Activated naive CD4-positive, alpha-beta T cell (primary cell): ENCODE measurements at regions not wholly inside any gene's neighbourhood (a gene's known extent, or its start where the extent isn't known, plus 50 kb on each side); places are given as distances from the start of the nearest gene placed in this dataset.

Experiments
- DNase-seq, 4 experiments: peaks; one replicate each; lab custom pipeline; 2025; lab: John Stamatoyannopoulos, UW

DNA sequence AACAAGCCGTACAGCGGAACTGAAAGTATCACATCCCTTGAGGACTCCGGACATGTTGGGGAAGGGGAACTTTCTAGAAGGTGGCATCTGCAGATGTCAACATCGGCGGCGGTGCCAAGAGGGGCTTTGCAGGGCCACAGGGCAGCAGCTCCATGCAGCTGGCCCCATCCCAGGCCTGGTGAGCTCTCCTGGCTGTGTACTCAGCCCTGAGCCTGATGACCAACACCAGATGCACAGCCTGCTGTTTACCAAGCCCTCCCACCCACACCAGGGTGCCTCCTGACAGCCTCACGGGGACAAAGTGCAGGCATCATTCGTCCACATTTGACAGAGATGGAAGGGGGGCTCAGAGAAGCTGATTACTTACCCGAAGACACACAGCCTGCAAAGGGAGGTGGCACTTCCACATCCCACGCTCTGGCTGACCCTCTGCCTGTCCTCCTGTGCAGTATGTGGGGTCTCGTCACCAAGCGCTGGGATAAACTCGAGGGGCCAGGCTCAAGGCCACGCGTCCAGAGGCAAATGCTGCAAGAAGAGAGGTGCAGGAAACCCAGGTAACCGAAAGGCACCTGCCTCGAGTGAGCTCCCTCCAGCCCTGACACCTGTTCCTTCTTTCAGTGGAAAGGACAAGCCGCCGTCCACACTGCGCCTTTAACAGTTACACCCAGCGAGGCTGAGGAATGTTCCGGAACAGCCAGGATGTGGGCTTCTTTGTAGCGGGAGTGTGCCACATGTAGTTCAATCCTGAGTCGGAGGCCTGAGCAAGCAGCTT, 69.0 kb upstream of the ASAP2 start:
- no peak for DNase-seq

DNA sequence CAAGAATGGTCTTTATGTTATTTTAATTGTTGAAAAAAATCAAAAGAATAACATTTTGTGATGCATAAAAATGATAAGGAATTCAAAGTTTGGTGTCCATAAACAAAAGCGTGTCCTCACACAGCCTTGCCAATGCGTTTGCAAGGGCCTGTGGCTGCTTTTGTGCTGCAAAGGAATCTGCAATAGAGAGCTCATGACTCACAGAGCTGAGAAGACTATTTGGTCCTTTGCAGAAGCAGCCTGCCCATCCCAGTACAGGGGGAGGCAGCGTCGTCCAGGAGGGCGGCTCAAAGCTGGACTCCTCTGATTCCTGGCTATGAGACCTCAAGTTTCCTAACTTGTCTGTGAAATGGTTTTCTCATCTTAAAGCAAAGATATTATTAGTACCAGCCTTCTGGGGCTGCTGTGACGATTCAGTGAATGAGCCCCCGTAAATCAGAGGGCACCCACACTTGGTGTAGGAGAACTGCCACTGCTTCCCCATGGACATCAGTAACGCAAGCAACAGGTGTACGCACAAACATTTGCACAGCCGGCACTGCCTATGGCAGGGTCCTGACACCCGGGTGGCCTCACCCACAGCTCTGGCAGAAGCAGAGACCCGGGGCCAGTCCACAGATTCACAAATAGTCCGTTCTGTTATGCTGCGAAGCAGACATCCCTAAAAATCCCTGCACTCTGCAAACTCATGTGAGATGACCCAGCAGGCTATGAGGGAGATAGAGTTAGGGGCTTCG, 70.6 kb upstream of the ASAP2 start:
- no peak for DNase-seq

DNA sequence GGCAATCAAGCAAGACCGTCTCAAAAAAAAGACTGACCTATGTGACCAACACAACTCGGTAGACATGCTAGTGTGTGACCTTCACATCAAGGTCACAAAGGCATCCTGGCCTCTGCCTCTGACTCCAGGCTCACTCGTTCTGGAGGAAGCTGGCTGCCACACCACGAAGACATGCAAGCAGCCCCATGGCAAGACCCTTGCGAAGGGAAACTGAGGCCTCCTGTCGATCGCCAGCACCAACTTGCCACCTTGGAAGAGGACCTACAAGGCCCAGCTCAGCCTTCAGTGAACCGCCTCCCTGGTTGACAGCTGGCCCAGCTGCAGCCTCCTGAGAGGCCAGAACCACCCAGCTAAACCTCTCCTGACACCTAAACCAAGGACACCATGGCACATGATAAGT, 79.3 kb upstream of the ASAP2 start:
- DNase-seq: no peak

GRCh38 chr2:9126540-9126939, 80.1 kb upstream of the ASAP2 start:
- no peak for DNase-seq

- no peak for DNase-seq
Measured at GRCh38 chr2:9124231-9124741, 82.3 kb upstream of the ASAP2 start.

DNA sequence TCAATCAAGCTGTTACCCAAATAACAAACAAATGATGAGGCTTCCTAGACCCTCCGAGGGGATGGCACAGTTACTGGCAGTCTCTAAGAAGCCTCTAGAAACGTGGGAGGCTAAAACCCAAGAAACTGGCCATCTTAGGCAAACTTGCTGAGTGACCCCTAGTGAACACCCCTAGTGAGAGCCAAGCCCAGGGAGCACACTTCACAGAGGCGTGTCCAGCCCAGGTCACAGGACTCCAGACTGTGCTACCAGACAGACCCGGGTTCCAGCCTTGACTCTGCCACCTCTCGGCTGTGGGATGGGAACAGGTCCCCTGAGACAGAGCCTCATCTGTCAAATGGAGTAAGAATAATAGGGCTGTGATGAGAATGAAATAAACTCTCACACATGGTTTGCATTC, 83.5 kb upstream of the ASAP2 start:
- DNase-seq: no peak

DNA sequence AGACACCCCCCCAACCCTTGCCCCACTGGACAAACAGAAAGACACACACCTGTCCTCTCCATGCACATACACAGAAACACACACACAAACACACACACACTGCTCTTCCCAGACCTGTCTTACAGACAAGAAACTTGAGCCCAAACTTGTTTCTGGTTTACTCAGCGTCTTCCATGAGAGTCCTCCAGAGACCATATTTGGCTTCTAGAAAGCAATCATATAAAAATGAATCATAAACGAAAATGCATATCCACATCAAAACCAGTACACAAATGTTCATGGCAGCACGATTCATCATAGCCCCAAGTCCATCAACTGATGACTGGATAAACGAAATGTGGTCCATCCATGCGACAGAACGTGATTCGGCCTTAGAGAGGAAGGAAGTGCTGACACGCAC, 84.2 kb upstream of the ASAP2 start:
- DNase-seq: no peak

DNA sequence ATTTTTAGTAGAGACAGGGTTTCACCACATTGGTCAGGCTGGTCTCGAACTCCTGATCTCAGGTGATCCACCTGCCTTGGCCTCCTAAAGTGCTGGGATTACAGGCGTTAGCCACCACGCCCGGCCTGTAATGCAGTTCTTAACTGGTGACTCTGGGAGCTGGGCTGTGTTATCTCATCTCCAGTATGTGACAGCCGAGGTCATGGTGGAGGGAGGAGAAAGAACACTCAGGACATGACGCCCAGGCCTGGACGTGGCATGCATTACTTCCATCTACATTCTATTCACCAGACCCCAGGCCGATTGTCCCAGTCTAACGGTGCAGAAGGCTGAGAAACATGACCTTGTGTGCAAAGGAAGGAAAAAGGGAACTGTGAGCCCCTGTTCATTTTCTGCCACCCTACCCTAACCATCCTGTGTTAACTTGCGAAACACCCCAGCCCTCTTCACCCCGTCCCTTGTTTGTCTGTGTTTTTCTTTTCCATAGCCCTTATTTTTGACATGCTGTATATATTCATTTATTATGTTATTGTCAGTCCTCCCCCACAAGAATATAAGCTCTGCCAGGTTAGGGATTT, 88.1 kb upstream of the ASAP2 start:
- no peak for DNase-seq

DNA sequence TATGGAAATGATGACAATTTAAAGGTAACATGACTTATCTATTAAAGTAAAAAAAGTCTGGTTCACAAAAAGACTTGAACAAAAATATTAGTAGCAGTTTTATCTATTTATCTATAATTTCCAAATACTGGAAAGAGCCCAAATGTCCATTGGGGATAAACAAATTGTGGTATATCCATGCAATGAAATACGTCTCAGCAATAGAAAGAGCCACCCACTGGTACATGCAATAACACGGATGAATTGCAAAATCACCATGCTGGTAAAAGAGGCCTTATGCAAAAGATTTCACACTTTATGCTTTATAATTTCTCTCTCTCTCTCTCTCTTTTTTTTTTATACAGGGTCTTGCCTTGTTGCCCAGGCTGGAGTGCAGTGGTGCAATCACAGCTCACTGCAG, 91.4 kb upstream of the ASAP2 start:
- DNase-seq: no peak

DNA sequence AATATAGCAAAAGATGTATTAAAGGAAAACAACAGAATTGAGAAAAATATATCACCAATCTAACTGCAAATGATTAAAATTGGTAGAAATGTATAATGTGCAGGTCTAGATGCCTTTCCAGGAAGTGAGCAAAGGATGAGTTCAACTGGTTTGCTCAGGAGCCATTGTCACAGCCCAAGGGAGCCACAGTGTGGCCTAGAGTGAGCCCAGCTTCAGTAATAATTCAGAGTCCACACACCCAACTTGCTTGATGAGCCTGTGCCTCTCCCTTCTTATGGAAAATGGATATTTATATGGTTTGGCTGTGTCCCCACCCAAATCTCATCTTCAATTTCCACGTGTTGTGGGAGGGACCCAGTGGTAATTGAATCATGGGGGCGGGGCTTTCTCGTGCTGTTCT, 92.2 kb upstream of the ASAP2 start:
- DNase-seq: no peak

GRCh38 chr2:9113916-9114315, 92.7 kb upstream of the ASAP2 start:
- DNase-seq: no peak

DNA sequence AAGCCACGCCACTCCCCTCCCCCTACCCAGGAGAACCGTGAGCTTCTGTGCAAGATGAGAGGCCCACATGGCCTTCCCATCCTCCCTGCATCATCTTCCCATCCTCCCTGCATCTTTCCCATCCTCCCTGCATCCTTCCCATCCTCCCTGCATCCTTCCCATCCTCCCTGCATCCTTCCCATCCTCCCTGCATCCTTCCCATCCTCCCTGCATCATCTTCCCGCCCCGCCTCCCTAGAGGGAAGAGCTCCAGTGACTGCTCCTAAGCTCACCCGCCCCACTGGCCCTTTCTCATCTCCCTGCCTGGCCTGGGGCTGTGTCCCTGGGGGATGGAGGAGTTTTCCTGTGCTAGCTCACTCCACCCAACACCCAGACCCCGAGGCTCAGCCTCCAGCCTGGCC, 93.3 kb upstream of the ASAP2 start:
- DNase-seq: no peak

DNA sequence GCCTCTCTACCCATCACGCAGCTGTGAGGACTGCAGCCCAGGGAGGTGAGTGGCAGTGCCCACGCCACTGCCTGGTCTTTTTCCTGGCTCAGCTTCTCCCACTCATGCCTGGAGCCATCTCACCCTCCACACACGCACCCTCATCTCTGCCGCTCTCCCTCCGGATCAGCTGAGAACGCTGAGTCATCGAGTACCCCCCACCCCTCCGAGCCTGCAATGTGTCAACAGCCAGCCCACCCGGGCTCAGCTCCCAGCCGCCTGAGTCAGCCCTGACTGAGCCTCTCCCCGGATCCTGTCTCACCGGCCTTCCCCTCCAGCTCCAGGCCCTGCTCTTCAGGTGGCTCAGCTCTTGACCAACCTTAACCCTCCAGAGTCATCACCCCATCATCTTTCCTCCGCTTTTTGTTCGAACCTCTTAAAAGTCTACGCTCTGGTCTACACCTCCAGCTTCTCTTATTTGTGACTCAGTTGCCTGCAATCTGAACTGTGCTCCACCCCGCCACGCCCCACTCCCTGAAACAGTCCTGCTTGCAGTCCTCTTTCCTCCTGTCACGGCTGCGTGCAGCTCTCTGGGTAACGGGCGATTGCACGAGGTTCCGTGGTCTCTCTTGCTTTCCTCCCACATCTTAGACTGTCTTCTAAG, 94.4 kb upstream of the ASAP2 start:
- DNase-seq: no peak

DNA sequence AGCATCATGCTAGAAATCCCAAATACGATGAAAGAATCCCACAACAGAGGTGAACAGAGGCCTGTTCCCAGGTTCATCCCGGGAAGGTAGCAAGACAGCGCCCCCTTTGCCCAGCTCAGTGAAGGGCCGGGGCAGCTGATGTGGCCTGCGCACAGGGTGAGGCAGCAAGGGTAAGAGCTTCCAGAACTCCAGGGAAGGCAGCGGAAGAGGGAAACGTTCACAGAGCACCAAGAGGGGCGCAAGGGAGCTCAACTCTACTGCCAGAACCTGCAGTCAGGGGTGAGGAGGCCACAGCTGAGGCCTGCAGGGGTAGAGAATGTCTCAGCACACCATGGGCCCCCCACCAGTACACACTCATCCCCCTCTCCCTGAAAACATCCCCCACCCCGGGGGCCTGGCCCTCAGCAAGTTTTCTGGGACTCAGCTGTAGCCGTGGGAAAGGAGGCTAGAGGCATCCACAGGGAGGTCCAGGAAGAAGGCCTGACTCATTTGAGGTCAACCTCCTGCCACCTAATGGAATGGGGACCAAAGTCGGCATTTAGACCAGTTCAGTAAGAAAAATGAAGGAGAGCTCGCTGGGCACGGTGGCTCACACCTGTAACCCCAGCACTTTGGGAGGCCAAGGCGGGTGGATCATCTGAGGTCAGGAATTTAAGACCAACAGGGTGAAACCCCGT, 95.6 kb upstream of the ASAP2 start:
- DNase-seq: no peak

DNA sequence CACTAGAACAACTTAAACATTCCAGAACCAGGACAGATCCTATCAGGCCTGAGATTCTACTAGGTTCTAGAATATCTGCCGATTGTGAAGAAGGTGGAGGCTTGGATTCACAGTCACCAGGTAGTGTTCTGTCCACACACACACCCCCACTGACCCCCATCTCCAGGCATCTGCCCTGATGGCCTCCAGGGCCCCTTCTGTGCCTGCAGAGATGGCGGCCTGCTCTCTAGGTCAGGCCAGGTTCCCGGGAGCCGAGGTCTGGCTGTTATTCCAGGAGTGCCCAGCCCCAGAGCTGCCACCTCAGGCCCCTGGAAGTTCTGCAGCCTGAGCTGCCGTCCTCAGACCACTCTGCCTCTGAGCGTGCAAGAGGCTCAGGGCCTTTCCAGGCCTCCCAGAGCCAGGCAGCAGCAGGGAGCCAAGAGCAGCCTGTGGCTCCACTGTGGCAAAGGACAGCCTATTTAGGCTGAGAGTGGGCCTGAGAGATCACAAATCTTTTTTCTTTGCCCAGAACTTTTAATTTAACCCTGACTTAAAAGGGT, 96.2 kb upstream of the ASAP2 start:
- DNase-seq: no peak

- DNase-seq: no peak
Measured at GRCh38 chr2:9109871-9110270, 96.7 kb upstream of the ASAP2 start.

DNA sequence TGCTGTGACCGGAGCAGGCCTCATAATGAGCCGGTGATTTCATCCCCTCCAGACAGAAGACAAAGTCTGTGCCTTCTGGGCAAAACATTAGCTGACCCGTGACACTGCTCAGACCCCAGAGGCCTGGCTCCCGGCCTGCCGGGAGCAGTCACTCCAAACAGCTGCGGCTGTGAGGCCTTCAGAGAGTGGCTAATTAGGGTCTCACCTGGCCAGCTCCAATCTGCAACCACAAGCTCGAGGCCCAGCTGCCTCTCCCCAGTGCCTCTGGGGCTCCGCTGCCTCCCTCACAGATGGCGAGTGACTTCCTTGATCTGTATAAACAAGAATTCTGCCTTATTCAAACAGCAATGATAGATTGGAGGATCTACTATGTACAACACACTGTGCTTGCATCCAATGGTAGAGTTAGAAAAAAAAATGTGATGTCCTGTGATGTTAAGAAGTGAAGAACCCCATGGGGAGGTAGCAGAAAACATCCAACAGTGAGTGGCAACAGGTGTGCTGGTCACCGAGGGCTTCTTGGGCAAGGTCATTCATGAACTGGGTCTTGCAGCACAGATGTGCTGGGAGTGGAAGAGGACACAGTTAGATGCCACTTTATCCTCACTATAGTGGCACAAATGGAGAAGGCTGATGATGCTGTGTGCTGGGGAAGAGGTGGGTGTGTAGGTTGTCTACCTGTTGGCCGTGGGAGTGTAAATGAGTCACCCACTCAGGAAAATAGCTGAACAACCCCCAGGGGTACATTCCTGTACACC, 98.2 kb upstream of the ASAP2 start:
- no peak for DNase-seq

- no peak for DNase-seq
Measured at GRCh38 chr2:9107168-9108025, 99.2 kb upstream of the ASAP2 start.

DNA sequence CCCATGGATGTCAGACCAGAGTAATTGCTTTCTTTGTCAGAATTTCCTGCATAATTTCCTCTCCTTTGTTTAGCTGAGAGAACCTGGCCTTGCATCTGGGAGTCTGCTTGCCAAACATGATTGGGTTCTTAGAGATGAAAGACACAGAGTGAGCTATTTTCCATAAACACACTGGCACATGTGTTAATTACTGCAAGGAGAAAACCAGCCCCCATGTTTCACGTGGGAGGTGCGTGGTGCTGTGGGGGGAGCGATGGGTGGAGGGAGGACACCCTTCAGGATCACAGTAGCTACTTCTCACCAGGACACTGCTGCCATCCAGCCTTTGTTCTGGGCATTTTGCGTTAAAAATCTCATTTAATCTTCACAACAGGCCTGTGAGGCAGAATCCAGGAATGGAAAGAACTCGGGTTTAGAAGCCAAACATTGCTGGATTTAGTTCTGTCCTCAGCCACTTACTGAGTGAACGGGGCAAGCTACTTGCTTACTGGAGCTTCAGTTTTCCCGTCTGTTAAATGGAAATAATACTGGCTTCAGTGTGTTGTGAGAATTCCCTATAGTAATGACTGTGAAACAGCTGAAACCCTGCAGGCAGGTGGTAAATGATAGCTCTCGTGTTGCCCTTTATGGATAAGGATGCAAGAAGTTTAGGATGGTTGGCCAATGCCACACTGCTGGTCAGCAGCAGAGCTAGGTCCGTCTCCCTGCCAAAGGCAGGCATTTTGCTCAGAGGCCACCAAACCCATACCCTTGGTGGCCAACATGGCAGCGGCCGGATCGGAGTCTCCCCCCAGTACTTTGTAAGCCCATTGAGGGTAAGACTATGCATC, 100.1 kb upstream of the ASAP2 start:
- DNase-seq: no peak
